Posterior vena cava (tissue), 2 donors: ENCODE measurements at regions not wholly inside any gene's neighbourhood (a gene's known extent, or its start where the extent isn't known, plus 50 kb on each side); places are given as distances from the start of the nearest gene placed in this dataset.
"Not testable (repeated sequence)": the region's sequence is repeated elsewhere in the genome, so short reads cannot be mapped to it uniquely, and the experiment has no call there.

ENCODE experiments used
- DNase-seq: peaks from one replicate; pipeline ENCODE4 v3.0.0-alpha.2; 2020; ENCODE audit warnings: low spot score
- intact Hi-C, 2 donors: fragments of 100-400 bp; cut with DNase I; formaldehyde crosslinking; loops; one replicate each; pipeline versions ENCODE4 v1.14.1 to v1.14.2; 2022 to 2023
- donor health status: DM: yes; HTN: yes; CAD: no.
- donor health status: DM: yes; HTN: yes; CAD: no.

DNA sequence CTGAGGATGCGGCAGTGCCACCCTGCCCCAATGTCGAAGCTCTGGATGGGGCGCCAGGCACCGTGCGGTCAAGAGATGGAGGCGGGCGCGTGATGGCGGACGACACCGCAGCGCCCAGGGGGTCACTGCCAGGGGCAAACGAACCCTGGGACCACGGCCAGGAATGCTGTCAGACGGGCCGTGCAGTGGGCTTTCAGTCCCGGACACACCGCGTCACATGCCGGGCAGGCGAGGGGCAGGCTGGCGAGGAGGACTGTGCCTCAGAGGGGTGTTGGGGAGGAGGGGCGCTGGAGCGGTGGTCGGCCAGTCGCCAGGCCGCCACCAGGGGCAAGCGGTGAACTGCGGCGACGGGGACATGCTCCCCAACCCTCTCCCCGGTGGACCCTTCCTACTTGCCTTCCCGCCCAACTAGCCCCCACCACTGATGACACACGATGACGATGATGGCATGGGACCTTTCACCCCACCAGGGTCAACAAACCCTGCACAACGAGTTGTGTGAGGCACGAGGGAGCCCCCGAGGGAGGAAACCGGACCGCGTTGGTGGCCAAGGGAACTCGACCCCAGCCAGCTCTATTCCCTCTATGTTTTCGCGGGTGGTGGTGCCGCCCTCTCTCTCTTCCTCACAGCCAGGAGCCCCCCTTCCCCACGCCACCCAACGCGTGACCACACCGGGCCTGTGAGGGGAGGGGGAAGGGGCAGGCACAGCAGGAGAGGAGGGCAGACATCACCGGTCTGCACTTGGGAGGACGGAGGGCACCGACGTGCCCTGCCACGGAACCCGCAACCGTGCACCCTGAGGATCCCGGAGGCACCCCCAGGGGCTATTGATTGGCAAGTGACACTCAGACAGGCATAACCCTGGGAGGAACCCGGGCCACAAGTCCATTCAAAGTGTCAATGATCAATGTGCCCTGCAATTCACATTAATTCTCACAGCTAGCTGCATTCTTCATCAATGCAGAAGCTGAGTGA is 1960.9 kb upstream of the DEFB115 start:
- intact Hi-C loops: no loop called here
- no peak for DNase-seq

GRCh38 chr20:29297411-29298270 is 1959.8 kb upstream of the DEFB115 start:
- intact Hi-C loops: no loop called here
- no peak for DNase-seq

GRCh38 chr20:29298271-29298590 is 1959.2 kb upstream of the DEFB115 start:
- intact Hi-C loops: no loop called here

GRCh38 chr20:29298759-29299613 is 1958.5 kb upstream of the DEFB115 start:
- intact Hi-C loops: loop anchor here in 1 of 2 donors (1.0 kb wide), 1 partner anchor 21 kb away; no protein-coding TSS in a partner anchor
- DNase-seq: no peak

More at GRCh38 chr20:29298271-29298590, 1959.2 kb upstream of the DEFB115 start:
- DNase-seq: no peak

DNA sequence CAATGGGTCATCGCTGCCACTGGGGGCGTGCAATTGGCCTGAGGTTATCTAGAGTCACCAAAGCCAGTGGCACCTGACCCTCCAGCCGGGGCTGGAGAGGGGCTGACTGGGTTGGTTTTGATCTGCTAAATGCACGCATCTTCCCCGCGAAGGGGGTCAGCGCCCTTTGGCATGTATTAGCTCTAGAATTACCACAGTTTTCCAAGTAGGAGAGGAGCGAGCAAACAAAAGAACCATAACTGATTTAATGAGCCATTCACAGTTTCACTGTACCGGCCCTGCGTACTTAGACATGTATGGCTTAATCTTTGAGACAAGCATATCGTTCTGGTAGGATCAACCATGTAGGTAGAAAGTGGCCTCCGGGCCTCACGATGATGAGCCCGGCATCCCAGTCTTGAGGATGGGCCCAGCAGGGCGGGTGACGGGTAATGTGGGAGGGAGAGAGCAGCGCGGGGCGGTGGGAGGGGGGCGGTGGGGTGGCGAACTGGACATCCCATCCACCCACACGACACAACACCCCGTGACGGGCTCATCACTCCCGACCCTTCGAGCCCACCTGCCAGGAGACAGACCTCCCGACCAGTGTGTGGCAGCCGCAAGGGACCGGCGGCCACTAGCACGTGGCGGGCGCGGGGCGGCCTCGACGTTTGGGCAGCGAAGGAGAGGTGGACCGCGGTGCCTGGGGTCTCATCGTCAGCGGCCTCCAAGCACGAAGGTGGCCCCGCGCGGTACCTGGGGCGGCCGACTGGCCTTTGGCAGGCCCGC is 1957.5 kb upstream of the DEFB115 start:
- intact Hi-C loops: loop anchor here in 1 of 2 donors (1.0 kb wide), 1 partner anchor 20 kb away; no protein-coding TSS in a partner anchor
- DNase-seq: peak; percentile 78

GRCh38 chr20:29300579-29301551 is 1956.6 kb upstream of the DEFB115 start:
- intact Hi-C loops: no loop called here
- peak; percentile 82 for DNase-seq

DNA sequence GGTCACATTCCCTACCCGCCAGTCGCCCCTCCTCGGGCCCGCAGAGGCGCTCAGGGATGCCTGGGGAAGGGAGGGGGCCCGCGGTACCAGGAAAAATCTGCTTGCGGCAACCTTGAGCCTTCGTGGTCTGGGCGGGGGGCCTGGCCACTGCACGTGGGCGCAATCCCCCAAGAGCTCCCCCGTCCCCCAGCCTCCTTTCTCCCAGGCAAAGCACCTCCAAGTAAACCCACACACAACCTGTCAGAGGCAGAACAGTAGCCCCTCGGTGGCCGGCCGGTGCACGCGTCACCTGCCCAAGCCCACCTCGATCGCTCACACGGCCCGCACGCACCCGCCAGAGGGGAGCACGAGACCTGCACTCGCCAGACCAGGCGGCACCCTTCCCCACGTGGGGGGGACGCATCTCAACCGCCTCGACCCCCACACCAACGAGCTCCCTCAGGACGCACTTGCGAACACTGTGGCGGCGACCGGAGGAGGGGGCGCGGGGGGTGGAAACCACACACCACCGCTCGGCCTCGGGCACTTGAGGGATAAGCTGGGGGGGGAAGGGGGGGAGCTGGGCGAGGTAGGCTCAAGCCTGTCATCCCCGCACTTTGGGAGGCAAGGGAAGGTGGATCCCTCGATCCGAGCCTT is 1955.7 kb upstream of the DEFB115 start:
- intact Hi-C loops: no loop called here
- DNase-seq: peak; percentile 83

- DNase-seq: peak; percentile 71
- intact Hi-C loops: no loop called here
Measured at GRCh38 chr20:29302979-29303644, 1954.4 kb upstream of the DEFB115 start.

DNA sequence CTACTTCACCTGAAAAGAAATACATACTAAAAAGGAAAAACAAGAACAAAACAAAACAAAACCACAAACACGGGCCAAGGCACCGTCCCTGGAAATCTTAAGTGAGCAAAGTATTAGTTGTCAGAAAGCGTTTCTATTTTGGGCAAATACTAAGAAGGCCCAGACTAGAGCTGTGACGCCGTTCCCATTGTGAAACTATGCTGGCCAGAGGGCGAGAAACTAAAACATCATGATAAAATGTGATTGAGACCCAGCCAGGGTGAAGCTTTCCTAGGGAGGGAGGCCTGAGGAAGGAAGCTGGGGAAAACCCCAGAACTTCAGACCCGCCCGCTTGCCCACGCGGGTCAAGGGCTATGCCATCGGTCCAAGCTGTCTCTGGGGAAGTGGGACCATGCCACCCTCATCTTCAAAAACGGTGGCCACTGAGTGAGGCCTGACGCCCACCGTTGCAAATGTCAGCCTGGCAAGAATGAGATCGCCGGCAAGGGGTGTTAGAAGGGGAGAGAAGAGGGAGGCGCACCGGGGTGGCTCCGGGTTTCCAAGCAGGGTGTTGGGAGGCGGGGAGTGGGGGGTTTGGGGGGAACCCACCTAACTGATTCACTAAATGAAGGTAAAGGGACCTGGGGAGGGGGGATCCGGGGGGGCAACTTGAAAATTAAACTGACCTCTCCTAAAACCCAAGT is 1950.9 kb upstream of the DEFB115 start:
- no peak for DNase-seq
- intact Hi-C loops: no loop called here

GRCh38 chr20:29307484-29307883 is 1950.0 kb upstream of the DEFB115 start:
- intact Hi-C loops, DNase-seq: not testable (repeated sequence)

DNA sequence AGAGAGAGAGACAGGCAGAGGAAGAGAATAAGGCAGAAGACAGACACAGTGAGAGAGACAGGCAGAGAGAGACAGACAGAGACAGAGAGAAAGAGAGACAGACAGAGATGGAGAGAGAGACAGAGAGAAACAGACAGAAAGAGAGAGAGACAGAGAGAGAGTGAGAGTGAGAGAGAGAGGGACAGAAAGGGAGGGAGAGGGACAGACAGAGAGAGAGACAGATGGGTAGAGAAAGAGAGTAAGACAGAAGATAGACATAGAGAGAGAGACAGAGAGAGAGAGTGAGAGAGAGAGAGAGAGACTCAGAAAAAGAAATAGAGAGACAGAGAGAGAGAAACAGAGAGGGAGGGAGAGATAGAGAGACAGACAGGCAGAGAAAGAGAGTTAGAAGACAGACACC is 1948.5 kb upstream of the DEFB115 start:
- intact Hi-C loops, DNase-seq: not testable (repeated sequence)

DNA sequence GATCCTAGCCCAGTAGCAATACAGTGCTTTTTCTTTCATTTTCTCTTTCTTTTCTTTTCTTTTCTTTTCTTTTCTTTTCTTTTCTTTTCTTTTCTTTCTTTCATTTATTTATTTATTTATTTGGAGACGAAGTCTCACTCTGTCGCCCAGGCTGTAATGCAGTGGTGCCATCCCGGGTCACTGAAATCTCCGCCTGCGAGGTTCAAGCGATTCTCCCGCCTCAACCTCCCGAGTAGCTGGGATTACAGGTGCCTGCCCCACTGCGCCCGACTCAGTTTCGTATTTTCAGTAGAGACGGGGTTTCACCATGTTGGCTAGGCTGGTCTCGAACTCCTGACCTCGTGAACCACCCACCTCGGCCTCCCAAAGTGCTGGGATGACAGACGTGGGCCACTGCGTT is 1948.0 kb upstream of the DEFB115 start:
- intact Hi-C loops, DNase-seq: not testable (repeated sequence)

- intact Hi-C loops, DNase-seq: not testable (repeated sequence)
Measured at GRCh38 chr20:29311046-29311445, 1946.4 kb upstream of the DEFB115 start.

DNA sequence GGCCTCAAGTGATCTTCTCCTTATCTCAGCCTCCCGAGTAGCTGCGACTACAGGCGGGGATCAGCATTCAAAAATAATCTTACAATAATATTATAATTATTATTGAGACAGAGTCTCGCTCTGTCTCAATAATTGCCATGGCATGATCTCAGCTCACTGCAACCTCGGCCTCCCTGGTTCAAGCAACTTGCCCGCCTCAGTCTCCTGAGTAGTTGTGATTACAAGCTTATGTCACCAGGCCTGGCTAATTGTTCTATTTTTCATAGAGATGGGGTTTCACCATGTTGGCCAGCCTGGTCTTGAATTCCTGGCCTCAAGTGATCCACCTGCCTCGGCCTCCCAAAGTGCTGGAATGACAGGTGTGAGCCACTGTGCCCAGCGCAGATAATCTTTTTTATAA is 1944.8 kb upstream of the DEFB115 start:
- DNase-seq, intact Hi-C loops: not testable (repeated sequence)

DNA sequence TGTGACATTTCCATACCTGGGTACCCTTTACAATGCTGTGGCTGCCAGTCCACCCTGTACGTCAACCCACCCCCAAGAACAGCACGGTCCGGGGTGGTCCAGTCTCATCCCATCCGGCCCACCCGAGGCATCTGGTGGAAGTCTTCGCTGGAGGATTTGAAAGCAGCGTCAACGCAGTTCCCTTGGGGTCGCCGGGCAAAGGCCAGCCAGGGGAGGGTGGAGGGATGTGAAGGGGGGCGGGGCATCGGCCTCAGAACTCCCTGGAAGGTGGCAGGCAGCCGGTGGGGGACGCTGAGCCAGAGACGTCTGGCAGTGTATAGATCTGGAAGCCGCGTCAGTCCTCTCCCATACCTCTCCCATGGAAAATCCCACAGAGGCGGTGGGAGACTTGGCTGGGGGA is 1944.0 kb upstream of the DEFB115 start:
- DNase-seq: peak; percentile 77
- intact Hi-C loops: no loop called here

DNA sequence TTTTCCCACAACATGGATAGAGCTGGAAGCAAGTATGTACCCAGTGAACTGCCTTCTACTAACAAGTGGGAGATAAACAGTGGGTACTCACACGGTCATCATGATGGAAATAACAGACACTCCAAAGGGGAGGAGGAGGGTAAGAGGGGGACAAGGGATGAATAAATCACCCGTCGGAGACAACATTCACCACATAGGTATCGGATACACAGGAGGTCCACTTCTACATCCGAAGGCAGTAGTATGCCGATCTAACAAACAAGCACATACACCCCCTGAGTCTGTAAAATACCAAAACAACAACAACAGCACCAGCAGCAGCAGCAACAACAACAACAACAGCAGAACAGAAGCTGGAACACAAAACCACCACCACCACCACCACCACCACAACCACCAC is 1943.2 kb upstream of the DEFB115 start:
- DNase-seq: no peak
- intact Hi-C loops: no loop called here
